ENCODE measurements at regions not wholly inside any gene's neighbourhood (a gene's known extent, or its start where the extent isn't known, plus 50 kb on each side); places are given as distances from the start of the nearest gene placed in this dataset.

DNA sequence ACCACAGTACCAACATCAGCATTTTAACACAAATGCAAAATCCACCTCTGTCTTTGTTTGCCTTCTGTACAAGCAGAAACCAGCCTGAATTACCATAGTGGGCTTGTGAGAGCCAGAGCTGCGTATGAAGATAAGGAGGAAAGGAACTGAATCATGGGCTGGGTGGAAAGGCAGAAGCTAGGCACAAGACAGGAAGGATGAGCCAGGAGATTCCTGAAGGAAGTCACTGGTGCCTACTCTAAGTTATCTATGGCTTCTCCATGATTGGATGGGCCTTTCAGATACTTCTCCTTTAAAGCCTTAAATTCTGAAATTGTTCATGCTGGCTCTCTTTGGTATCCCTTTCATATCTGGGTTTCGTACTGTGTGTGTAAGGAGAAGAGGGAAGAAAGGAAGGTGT lies 140.6 kb downstream of the LCA5 start:
- intact Hi-C loops (cut with DNase I): no loop called here
- TF ChIP-seq POLR2A (IDR thresholded peaks at IDR 0.05): no peak
- TF ChIP-seq, protein P1, sequence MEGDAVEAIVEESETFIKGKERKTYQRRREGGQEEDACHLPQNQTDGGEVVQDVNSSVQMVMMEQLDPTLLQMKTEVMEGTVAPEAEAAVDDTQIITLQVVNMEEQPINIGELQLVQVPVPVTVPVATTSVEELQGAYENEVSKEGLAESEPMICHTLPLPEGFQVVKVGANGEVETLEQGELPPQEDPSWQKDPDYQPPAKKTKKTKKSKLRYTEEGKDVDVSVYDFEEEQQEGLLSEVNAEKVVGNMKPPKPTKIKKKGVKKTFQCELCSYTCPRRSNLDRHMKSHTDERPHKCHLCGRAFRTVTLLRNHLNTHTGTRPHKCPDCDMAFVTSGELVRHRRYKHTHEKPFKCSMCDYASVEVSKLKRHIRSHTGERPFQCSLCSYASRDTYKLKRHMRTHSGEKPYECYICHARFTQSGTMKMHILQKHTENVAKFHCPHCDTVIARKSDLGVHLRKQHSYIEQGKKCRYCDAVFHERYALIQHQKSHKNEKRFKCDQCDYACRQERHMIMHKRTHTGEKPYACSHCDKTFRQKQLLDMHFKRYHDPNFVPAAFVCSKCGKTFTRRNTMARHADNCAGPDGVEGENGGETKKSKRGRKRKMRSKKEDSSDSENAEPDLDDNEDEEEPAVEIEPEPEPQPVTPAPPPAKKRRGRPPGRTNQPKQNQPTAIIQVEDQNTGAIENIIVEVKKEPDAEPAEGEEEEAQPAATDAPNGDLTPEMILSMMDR (IDR thresholded peaks at IDR 0.05): no peak
- no peak for TF ChIP-seq POLR2AphosphoS5 (IDR thresholded peaks at IDR 0.05)
- no peaks in the 10 kb centered on the region for H3K9me3 ChIP-seq
- no peaks in the 10 kb centered on the region for H3K36me3 ChIP-seq
- no peak overlapping the region for H3K27ac ChIP-seq
- WGBS: 96% methylated on average over 2 of the region's 2 CpGs
- no peaks in the 10 kb centered on the region for H3K27me3 ChIP-seq (replicated peaks; ENCODE audit: insufficient read depth)
- H3K4me1 ChIP-seq (replicated peaks): no peaks in the 10 kb centered on the region
- H3K4me3 ChIP-seq: no peak overlapping the region
- DNase-seq (ENCODE audit: low spot score): no peak

DNA sequence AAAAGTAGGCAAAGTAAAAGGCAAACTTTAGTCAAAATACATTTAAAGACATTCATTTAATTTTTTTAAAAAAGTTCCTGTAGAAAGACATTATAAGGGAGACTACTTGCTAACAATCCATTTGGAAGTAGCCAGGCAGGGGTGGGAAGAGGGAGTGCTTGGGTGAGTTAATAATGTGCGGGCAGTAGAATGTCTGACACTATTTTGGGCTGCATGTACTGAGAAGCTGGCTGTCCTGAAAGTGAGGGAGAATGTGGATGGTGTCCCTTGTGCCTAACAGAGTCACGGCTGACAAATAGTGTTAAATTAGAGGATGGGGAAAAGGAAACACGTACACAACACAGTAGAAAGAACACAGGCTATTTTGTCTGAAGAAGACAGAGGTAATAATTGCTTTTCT lies 142.5 kb downstream of the LCA5 start:
- no peak overlapping the region for H3K27ac ChIP-seq
- no peak overlapping the region for H3K4me3 ChIP-seq
- no peaks in the 10 kb centered on the region for H3K4me1 ChIP-seq (replicated peaks)
- H3K9me3 ChIP-seq: no peaks in the 10 kb centered on the region
- TF ChIP-seq, protein P1 (IDR thresholded peaks at IDR 0.05): no peak
- TF ChIP-seq POLR2AphosphoS5 (IDR thresholded peaks at IDR 0.05) (no peak), POLR2A (IDR thresholded peaks at IDR 0.05) (no peak)
- H3K27me3 ChIP-seq (replicated peaks; ENCODE audit: insufficient read depth): no peaks in the 10 kb centered on the region
- intact Hi-C loops (cut with DNase I): no loop called here
- H3K36me3 ChIP-seq: no peaks in the 10 kb centered on the region
- no peak for DNase-seq (ENCODE audit: low spot score)
- WGBS: 90% methylated on average over 3 of the region's 3 CpGs

DNA sequence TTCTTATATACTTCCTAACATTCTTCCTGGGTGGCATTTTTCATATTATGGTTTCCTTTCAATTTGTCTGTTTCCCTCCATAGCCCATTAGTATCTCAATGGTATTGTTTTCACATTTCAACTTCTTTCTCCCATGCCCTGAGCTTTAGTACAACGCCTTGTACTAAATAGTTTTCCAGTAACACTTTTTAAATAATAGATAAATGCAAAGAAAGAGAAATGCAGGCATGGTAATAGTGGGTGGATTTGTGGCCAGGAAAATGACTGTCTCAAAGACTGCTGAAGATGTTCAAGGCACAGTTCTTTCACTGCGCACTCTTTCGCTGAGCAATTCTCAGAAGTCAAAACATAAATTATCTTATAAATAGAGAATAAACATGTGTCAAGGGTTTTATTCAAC lies 145.1 kb downstream of the LCA5 start:
- Histone ChIP-seq H3K36me3 (no peaks in the 10 kb centered on the region), H3K4me1 (replicated peaks) (no peaks in the 10 kb centered on the region), H3K4me3 (no peak overlapping the region), H3K27me3 (replicated peaks; ENCODE audit: insufficient read depth) (no peaks in the 10 kb centered on the region), H3K9me3 (no peaks in the 10 kb centered on the region), H3K27ac (no peak overlapping the region)
- intact Hi-C loops (cut with DNase I): no loop called here
- no peak for DNase-seq (ENCODE audit: low spot score)
- TF ChIP-seq POLR2AphosphoS5 (IDR thresholded peaks at IDR 0.05) (no peak), POLR2A (IDR thresholded peaks at IDR 0.05) (no peak)
- TF ChIP-seq, protein P1 (IDR thresholded peaks at IDR 0.05): no peak
- 92% methylated on average over 3 of the region's 3 CpGs for WGBS

DNA sequence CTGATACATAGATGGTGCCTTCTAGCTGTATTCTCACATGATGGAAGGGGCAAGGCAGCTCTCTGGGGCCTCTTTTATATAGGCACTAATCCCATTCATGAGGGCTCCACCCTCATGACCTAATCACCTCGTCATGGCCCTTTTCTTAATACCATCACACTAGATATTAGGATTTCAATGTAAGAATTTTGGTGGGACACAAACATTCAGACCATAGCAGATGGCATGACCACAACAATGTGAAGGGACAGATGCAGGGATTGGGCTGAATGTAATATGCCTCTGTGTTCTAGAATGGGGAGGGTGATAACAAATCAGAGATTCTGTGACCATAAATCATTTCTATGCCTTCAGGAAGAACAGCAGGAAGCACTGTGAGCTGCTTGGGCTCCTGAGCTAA lies 145.8 kb downstream of the LCA5 start:
- no peak overlapping the region for H3K4me3 ChIP-seq
- H3K36me3 ChIP-seq: no peaks in the 10 kb centered on the region
- no peak for TF ChIP-seq POLR2AphosphoS5 (IDR thresholded peaks at IDR 0.05)
- TF ChIP-seq POLR2A (IDR thresholded peaks at IDR 0.05): no peak
- TF ChIP-seq, protein P1 (IDR thresholded peaks at IDR 0.05): no peak
- intact Hi-C loops (cut with DNase I): no loop called here
- 81% methylated on average over 1 of the region's 1 CpG for WGBS
- no peaks in the 10 kb centered on the region for H3K9me3 ChIP-seq
- no peaks in the 10 kb centered on the region for H3K27me3 ChIP-seq (replicated peaks; ENCODE audit: insufficient read depth)
- no peaks in the 10 kb centered on the region for H3K4me1 ChIP-seq (replicated peaks)
- no peak for DNase-seq (ENCODE audit: low spot score)
- H3K27ac ChIP-seq: no peak overlapping the region

DNA sequence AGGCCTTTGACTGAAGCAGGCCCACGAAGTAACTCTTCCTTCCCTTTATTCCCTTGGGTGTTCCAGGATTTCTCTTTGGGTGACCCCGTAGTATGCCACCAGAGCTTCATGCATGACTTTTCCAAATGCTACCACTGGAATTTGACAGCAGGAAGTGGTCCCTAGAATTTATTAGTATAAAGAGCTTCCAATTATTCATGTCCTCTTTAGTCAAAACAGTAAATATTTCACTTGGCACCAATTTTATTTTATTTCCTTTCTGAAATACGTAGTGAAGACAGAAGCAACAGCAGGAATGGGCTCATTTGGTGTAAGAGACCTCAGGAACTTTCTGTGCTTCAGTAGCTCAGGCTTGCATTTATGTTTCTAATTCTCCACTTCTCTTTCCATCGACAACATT lies 151.3 kb downstream of the LCA5 start:
- no peak for DNase-seq (ENCODE audit: low spot score)
- Histone ChIP-seq H3K36me3 (no peaks in the 10 kb centered on the region), H3K27me3 (replicated peaks; ENCODE audit: insufficient read depth) (no peaks in the 10 kb centered on the region), H3K9me3 (no peaks in the 10 kb centered on the region), H3K4me3 (no peak overlapping the region), H3K4me1 (replicated peaks) (no peaks in the 10 kb centered on the region), H3K27ac (no peak overlapping the region)
- TF ChIP-seq POLR2A (IDR thresholded peaks at IDR 0.05) (no peak), POLR2AphosphoS5 (IDR thresholded peaks at IDR 0.05) (no peak)
- TF ChIP-seq, protein P1 (IDR thresholded peaks at IDR 0.05): no peak
- intact Hi-C loops (cut with DNase I): no loop called here
- 51% methylated on average over 4 of the region's 4 CpGs for WGBS
